Nephron (organoid): ENCODE measurements at regions not wholly inside any gene's neighbourhood (a gene's known extent, or its start where the extent isn't known, plus 50 kb on each side); places are given as distances from the start of the nearest gene placed in this dataset.

Experiments used
- H3K27ac Mint-ChIP-seq, 3 experiments: 2 replicates each; pipeline ENCODE4 v1.8.0; 2020; ENCODE audit warnings: mixed read lengths in 3 of 3, mild to moderate bottlenecking in 2 of 3, moderate library complexity in 1 of 3
- H3K27me3 Mint-ChIP-seq: 2 replicates; pipeline ENCODE4 v1.8.0; 2021; ENCODE audit warnings: low read depth, mild to moderate bottlenecking, moderate library complexity, mixed read lengths
- H3K36me3 Mint-ChIP-seq: 2 replicates; pipeline ENCODE4 v1.8.0; 2020; ENCODE audit warnings: low read depth, mixed read lengths
- H3K4me1 Mint-ChIP-seq: 2 replicates; pipeline ENCODE4 v1.8.0; 2020; ENCODE audit warnings: mixed read lengths
- H3K4me3 Mint-ChIP-seq, 3 experiments: 2 replicates each; pipeline ENCODE4 v1.8.0; 2020; ENCODE audit warnings: mild to moderate bottlenecking in 3 of 3, mixed read lengths in 3 of 3, moderate library complexity in 2 of 3
- H3K9me3 Mint-ChIP-seq: 2 replicates; pipeline ENCODE4 v1.8.0; 2020; ENCODE audit warnings: mixed read lengths
- TF ChIP-seq, protein P1 (sequence below), 3 experiments: fragments of 200-600 bp; sonication (generic); IDR thresholded peaks; one replicate each; pipeline ENCODE4 v1.5.0; 2021; ENCODE audit warnings: antibody characterized with exemption in 3 of 3; ENCODE audit not compliant: unreplicated experiment in 3 of 3

DNA sequence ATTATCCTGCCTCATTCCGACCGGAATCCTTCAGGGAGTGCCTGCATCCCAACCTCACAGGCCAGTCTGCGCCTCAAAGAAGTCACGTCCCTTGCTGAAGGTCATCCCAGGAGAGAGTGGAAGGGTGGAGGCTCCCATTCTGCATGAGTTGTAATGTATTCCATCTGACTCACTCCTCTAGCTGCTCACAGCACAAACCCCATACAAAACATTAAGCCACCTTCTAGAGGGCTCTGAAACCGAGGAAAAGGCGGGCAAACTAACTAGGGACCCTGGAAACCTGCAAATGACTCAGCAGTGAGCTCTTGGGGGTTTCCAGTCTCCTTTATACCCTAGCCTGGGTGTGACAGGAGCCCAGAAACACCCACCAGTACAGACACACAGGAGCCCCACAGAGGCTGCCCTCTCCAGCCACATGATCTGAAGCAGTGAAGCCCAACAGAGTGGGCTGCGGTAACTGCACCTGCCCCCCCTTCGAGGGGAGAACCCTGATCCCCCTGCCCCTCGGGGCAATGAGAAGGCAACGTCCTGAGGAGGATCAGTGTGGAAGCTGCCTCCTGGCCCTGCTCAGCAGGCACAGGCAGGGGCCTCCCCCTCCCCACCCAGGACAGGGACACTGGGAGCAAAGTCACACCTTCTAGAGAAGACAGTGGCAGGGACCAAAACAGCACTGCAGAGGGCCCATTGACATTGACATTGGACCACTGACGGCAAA, 69.3 kb upstream of the SNTG2 start:
- no peak overlapping the region for H3K4me3 Mint-ChIP-seq
- peak overlapping the region in 1 of 3 experiments; percentile 27 for H3K27ac Mint-ChIP-seq
- no peaks in the 10 kb centered on the region for H3K36me3 Mint-ChIP-seq
- peaks cover 25% of the 10 kb centered on the region for H3K4me1 Mint-ChIP-seq
- H3K27me3 Mint-ChIP-seq: peaks cover 44% of the 10 kb centered on the region
- TF ChIP-seq, protein P1, sequence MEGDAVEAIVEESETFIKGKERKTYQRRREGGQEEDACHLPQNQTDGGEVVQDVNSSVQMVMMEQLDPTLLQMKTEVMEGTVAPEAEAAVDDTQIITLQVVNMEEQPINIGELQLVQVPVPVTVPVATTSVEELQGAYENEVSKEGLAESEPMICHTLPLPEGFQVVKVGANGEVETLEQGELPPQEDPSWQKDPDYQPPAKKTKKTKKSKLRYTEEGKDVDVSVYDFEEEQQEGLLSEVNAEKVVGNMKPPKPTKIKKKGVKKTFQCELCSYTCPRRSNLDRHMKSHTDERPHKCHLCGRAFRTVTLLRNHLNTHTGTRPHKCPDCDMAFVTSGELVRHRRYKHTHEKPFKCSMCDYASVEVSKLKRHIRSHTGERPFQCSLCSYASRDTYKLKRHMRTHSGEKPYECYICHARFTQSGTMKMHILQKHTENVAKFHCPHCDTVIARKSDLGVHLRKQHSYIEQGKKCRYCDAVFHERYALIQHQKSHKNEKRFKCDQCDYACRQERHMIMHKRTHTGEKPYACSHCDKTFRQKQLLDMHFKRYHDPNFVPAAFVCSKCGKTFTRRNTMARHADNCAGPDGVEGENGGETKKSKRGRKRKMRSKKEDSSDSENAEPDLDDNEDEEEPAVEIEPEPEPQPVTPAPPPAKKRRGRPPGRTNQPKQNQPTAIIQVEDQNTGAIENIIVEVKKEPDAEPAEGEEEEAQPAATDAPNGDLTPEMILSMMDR (IDR thresholded peaks at IDR 0.05; ENCODE audit: unreplicated experiment in 3 of 3): no peak
- H3K9me3 Mint-ChIP-seq: peaks cover 5% of the 10 kb centered on the region

DNA sequence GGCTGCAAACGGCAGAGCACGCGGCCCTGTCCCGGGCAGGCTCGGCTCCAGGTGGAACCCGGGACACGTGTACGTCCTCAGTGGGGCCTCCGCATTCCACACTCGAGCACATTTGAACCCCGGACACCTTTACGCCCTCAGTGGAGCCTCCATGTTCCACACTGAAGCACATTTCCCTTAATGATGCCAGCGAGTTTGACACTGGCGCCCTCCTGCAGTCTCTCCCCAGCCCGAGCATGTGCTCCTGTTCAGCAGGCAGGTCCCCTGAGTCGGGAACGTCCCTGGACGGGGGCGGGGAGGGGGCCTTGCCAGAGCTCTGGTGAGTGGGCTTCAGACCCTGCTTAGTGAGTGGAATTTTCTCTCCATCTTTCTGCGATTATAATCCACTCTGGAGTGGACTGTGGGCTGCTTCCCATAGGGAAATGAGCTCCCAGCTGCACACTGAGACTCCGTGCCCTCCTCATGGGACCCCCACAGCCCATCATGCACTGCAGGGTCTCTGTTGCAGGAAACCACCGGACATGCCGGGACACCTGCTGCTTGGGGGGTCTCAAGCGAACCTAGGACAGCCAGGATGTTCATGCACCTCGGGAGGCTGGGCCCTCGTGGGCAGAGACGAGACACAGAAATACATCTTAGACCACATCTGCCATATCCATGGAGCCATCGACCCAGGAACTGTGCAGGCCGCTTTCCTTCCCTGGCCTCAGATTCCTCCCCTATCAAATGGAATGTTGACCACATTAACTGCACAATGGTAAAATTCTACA, 70.3 kb upstream of the SNTG2 start:
- H3K9me3 Mint-ChIP-seq: peaks cover 5% of the 10 kb centered on the region
- no peaks in the 10 kb centered on the region for H3K36me3 Mint-ChIP-seq
- no peak overlapping the region for H3K4me3 Mint-ChIP-seq
- no peak overlapping the region for H3K27ac Mint-ChIP-seq
- H3K4me1 Mint-ChIP-seq: peaks cover 25% of the 10 kb centered on the region
- peaks cover 44% of the 10 kb centered on the region for H3K27me3 Mint-ChIP-seq
- TF ChIP-seq, protein P1 (IDR thresholded peaks at IDR 0.05; ENCODE audit: unreplicated experiment in 3 of 3): no peak

DNA sequence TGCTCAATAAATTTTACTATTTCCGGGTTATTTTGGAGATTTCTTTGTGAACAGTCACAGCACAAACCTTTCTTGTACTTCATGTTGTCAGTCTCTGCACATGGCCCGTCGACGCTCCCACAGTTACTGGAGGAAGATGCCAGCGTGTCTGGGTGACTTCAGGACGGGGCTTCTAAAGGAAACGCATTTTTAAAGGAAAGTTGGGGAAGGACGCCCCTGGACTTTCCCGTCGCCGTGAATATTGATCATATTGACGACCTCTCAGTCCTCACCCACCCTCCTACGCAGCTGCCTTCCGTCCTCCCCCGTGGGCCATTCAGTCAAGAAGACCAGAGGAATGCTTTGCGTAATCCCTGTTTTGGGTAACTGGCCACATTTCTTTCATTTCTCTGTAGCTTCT, 71.1 kb upstream of the SNTG2 start:
- H3K27me3 Mint-ChIP-seq: peaks cover 45% of the 10 kb centered on the region
- H3K36me3 Mint-ChIP-seq: no peaks in the 10 kb centered on the region
- no peak overlapping the region for H3K4me3 Mint-ChIP-seq
- peaks cover 2% of the 10 kb centered on the region for H3K9me3 Mint-ChIP-seq
- peaks cover 18% of the 10 kb centered on the region for H3K4me1 Mint-ChIP-seq
- no peak overlapping the region for H3K27ac Mint-ChIP-seq
- TF ChIP-seq, protein P1 (IDR thresholded peaks at IDR 0.05; ENCODE audit: unreplicated experiment in 3 of 3): no peak

DNA sequence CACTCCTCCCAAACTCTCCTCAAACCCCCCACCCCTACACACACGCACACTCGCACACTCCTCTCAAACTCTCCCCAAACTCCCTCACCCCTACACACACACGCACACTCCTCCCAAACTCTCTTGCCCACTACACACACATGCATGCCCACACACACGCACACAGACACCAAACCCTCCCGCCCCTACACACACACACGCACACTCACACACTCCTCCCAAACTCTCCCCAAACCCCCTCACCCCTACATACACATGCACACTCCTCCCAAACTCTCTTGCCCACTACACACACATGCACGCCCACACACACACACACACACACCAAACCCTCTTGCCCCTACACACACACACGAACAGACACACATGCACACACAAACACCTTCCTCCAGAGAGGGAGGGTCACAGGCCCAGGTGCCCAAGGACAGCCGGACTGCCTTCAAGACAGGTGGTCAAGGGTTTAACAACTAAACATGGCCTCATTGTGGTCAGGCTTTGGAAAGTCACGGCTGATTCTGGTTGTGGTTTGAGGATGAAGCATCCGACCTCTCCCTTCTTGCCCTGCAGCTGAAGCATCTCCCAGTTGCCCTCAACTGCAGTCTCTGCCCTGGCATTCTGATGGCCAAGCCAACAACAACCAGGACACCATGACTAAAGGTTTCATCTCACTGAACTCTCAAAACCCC, 72.3 kb upstream of the SNTG2 start:
- no peak overlapping the region for H3K4me3 Mint-ChIP-seq
- no peaks in the 10 kb centered on the region for H3K36me3 Mint-ChIP-seq
- TF ChIP-seq, protein P1 (IDR thresholded peaks at IDR 0.05; ENCODE audit: unreplicated experiment in 3 of 3): no peak
- peaks cover 2% of the 10 kb centered on the region for H3K9me3 Mint-ChIP-seq
- peaks cover 37% of the 10 kb centered on the region for H3K27me3 Mint-ChIP-seq
- peaks cover 9% of the 10 kb centered on the region for H3K4me1 Mint-ChIP-seq
- no peak overlapping the region for H3K27ac Mint-ChIP-seq

DNA sequence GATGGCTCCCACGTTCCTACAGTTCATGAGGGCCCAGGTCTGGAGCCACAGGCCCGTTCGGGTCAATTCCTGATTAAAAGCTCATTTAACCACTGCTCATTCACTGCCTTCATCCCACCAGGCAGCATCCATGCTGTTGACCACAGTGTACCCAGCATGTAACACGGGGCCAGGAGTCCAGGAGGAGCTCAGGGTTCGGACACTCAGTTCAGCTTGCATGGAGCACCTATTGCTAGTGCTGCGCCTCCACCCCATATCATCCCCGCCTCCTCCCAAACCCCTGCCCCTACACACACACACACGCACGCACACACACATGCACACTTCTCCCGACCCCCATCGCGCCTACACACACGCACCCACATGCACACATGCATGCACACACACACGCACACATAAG, 72.9 kb upstream of the SNTG2 start:
- H3K27ac Mint-ChIP-seq: no peak overlapping the region
- H3K4me1 Mint-ChIP-seq: peaks cover 9% of the 10 kb centered on the region
- peaks cover 2% of the 10 kb centered on the region for H3K9me3 Mint-ChIP-seq
- peaks cover 30% of the 10 kb centered on the region for H3K27me3 Mint-ChIP-seq
- no peak overlapping the region for H3K4me3 Mint-ChIP-seq
- H3K36me3 Mint-ChIP-seq: no peaks in the 10 kb centered on the region
- TF ChIP-seq, protein P1 (IDR thresholded peaks at IDR 0.05; ENCODE audit: unreplicated experiment in 3 of 3): no peak
